Testis (tissue), 2 donors: ENCODE measurements at regions not wholly inside any gene's neighbourhood (a gene's known extent, or its start where the extent isn't known, plus 50 kb on each side); places are given as distances from the start of the nearest gene placed in this dataset.
"Not testable (repeated sequence)": the region's sequence is repeated elsewhere in the genome, so short reads cannot be mapped to it uniquely, and the experiment has no call there.

Experiments
- DNase-seq: peaks from one replicate; pipeline ENCODE4 v3.0.0-alpha.2; 2019
- H3K27ac ChIP-seq, 2 donors: fragments of 200-600 bp; sonication (generic); one replicate each; pipeline ENCODE4 v1.5.1; 2019
- H3K27me3 ChIP-seq: fragments of 200-600 bp; sonication (generic); one replicate; pipeline ENCODE4 v1.5.1; 2019
- H3K36me3 ChIP-seq: fragments of 200-600 bp; sonication (generic); one replicate; pipeline ENCODE4 v1.5.1; 2017; ENCODE audit warnings: low read depth; ENCODE audit errors: missing control alignments
- H3K4me1 ChIP-seq: fragments of 200-600 bp; sonication (generic); one replicate; pipeline ENCODE4 v1.5.1; 2019
- H3K4me3 ChIP-seq, 2 donors: fragments of 200-600 bp; sonication (generic); one replicate each; pipeline ENCODE4 v1.5.1; 2017 to 2019
- H3K9me3 ChIP-seq: fragments of 200-600 bp; sonication (generic); one replicate; pipeline ENCODE4 v1.5.1; 2017
- POLR2A ChIP-seq: fragments of 450-650 bp; IDR thresholded peaks from one replicate; pipeline ENCODE4 v1.6.1; 2017; ENCODE audit warnings: antibody characterized with exemption, mild to moderate bottlenecking, moderate library complexity
- WGBS, 2 donors: methylation state at CpG; one replicate each; pipeline ENCODE4 v1.1.5; 2018; 5-methylcytosine and 5-hydroxymethylcytosine counted together
- intact Hi-C: fragments of 100-400 bp; cut with DNase I; formaldehyde crosslinking; loops from one replicate; pipeline ENCODE4 v1.15.1; 2023; ENCODE audit warnings: low total_unique reads
- TF ChIP-seq, protein P1 (sequence below), 3 experiments: fragments of 450-650 bp in 2 of 3; fragments of 200-600 bp in 1 of 3; sonication (generic) in 1 of 3; IDR thresholded peaks; one replicate each; pipeline ENCODE4 v1.5.1; 2016 to 2019; ENCODE audit warnings: antibody characterized with exemption in 3 of 3, mild to moderate bottlenecking in 2 of 3, moderate library complexity in 1 of 3

DNA sequence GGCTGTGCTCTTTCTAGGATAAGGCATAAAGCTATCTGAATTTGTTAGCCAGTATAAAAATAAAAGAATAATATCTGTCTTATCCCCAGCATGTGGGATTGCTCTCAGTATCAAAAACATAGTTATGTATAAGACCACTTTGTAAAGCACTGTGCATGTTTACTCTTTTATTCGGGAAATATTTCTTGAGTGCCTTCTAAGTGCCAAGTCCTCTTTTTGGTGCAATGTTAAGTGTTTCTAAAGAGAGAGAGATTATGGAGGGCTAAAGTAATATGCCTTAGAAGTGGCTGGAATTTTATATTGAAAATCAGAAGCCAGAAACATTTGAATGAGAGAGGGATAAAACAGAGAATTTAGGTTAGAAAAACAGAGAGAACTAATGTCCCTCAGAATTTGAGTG, 212.0 kb downstream of the ALG10B start:
- H3K27me3 ChIP-seq: no peaks in the 10 kb centered on the region
- H3K4me1 ChIP-seq: no peaks in the 10 kb centered on the region
- WGBS, 2 donors: 90 to 93% methylated on average over 1 of the region's 1 CpG
- intact Hi-C loops: no loop called here
- H3K36me3 ChIP-seq: no peaks in the 10 kb centered on the region
- no peak for DNase-seq
- TF ChIP-seq POLR2A: no peak
- TF ChIP-seq, protein P1, sequence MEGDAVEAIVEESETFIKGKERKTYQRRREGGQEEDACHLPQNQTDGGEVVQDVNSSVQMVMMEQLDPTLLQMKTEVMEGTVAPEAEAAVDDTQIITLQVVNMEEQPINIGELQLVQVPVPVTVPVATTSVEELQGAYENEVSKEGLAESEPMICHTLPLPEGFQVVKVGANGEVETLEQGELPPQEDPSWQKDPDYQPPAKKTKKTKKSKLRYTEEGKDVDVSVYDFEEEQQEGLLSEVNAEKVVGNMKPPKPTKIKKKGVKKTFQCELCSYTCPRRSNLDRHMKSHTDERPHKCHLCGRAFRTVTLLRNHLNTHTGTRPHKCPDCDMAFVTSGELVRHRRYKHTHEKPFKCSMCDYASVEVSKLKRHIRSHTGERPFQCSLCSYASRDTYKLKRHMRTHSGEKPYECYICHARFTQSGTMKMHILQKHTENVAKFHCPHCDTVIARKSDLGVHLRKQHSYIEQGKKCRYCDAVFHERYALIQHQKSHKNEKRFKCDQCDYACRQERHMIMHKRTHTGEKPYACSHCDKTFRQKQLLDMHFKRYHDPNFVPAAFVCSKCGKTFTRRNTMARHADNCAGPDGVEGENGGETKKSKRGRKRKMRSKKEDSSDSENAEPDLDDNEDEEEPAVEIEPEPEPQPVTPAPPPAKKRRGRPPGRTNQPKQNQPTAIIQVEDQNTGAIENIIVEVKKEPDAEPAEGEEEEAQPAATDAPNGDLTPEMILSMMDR (IDR thresholded peaks at IDR 0.05): no peak
- no peaks in the 10 kb centered on the region for H3K9me3 ChIP-seq
- H3K27ac ChIP-seq: no peak overlapping the region
- H3K4me3 ChIP-seq: no peak overlapping the region

DNA sequence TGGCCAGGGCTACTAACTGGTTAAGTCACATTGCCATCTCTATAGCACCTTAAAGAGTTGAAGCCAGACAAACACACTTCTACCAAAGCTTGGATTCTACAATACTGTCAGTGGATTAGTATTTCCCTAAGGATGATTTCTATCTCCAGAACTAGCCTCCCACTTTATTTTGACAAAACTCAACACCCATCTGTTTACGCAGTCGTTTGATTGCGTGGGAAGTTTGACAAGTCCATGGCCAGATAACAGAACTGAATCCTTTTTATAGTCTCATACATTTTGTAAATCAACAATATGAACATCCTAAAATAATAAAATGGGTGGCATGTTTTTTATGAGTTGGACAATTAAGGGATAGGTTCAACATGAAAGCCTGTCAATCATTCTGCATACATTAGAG, 212.7 kb downstream of the ALG10B start:
- 80 to 82% methylated on average over 3 of the region's 3 CpGs for WGBS, 2 donors
- intact Hi-C loops, H3K4me3 ChIP-seq, DNase-seq, H3K27ac ChIP-seq, H3K27me3 ChIP-seq, H3K36me3 ChIP-seq, H3K4me1 ChIP-seq, H3K9me3 ChIP-seq: not testable (repeated sequence)

DNA sequence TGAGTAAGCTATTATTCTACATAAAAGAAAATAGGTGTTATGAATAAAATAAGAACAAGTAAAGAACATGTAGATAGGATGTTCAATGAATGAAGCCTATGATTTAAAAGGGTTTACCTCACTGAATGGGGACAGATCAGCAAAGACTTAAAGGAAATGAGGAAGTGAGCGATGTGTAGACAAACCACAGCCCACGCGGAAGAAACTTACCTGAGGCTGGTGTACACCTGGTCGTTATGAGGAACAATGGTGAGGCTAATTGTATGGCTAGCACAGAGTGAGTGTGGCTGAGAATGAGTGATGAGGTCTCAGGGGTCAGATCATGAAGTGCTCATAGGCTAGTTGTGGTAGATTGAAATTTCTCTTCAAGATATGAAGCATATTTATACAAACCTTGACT, 221.7 kb downstream of the ALG10B start:
- WGBS, 2 donors: 64 to 74% methylated on average over 4 of the region's 4 CpGs
- H3K27ac ChIP-seq: no peak overlapping the region
- no peaks in the 10 kb centered on the region for H3K36me3 ChIP-seq
- no peak for DNase-seq
- H3K27me3 ChIP-seq: no peaks in the 10 kb centered on the region
- TF ChIP-seq, protein P1 (IDR thresholded peaks at IDR 0.05): no peak
- TF ChIP-seq POLR2A: no peak
- H3K9me3 ChIP-seq: no peaks in the 10 kb centered on the region
- no peaks in the 10 kb centered on the region for H3K4me1 ChIP-seq
- intact Hi-C loops: no loop called here
- no peak overlapping the region for H3K4me3 ChIP-seq

DNA sequence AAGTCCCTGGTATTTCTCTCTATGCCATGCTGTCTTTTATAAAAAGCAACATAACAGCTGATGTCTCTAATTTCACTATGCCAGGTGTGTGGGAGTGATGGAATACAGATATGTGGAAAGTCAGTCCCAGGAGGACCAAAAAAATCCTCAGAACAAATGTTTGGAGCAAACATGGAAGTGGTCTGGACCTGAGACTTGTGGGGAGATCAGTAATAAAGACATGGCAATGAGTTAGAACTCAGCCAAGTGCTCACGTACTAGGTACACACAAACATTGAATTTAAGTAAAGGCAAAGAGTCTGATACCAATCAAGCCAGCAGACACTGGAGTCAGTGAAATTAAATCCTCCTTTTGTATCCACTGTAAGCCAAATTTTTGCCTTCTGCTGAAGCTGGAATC, 223.6 kb downstream of the ALG10B start:
- Histone ChIP-seq H3K4me3 (no peak overlapping the region), H3K27ac (no peak overlapping the region), H3K36me3 (no peaks in the 10 kb centered on the region), H3K27me3 (no peaks in the 10 kb centered on the region), H3K4me1 (no peaks in the 10 kb centered on the region), H3K9me3 (no peaks in the 10 kb centered on the region)
- no peak for DNase-seq
- WGBS, 2 donors: 83 to 90% methylated on average over 1 of the region's 1 CpG
- TF ChIP-seq POLR2A: no peak
- TF ChIP-seq, protein P1 (IDR thresholded peaks at IDR 0.05): no peak
- intact Hi-C loops: no loop called here

DNA sequence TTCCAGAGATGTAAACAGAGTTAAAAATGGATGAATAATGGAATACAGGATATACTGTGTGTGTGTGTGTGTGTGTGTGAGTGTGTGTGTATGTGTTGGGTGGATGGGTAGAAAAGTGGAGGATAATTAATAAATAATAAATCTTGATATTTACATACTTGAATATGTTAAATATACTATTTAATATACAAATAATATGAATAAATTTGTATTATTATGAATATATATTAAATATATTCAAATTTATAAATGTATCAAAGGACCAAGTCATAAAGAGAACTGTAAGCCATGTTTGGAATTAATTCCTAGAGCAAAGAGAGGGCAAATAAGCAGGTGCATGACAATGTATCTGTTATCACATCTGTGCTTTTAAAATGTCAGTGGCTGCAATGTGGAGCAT, 225.3 kb downstream of the ALG10B start:
- Histone ChIP-seq H3K9me3 (no peaks in the 10 kb centered on the region), H3K4me3 (no peak overlapping the region), H3K36me3 (no peaks in the 10 kb centered on the region), H3K4me1 (no peaks in the 10 kb centered on the region), H3K27ac (no peak overlapping the region), H3K27me3 (no peaks in the 10 kb centered on the region)
- no peak for DNase-seq
- no peak for TF ChIP-seq POLR2A
- TF ChIP-seq, protein P1 (IDR thresholded peaks at IDR 0.05): no peak
- intact Hi-C loops: no loop called here
